ENCODE measurements at regions not wholly inside any gene's neighbourhood (a gene's known extent, or its start where the extent isn't known, plus 50 kb on each side); places are given as distances from the start of the nearest gene placed in this dataset.

GRCh38 chr15:79373113-79373512, 59.0 kb upstream of the MINAR1 start:
- CTCF ChIA-PET (ENCODE audit: partially characterized antibody) = interaction anchor here (1.6 kb wide), 1 partner anchor 9 kb away, joined by 6 read pairs; no protein-coding TSS in a partner anchor
- H3K4me3 ChIP-seq (ENCODE audit: low read length in 2 of 2) = no peak overlapping the region

GRCh38 chr15:79373728-79374127, 58.4 kb upstream of the MINAR1 start:
- Histone ChIP-seq H3K9me3 (ENCODE audit: control insufficient read depth in 1 of 2, low read length in 2 of 2) (no peaks in the 10 kb centered on the region), H3K27ac (ENCODE audit: low read depth, low read length) (no peak overlapping the region), H3K4me3 (ENCODE audit: low read length in 2 of 2) (no peak overlapping the region), H3K27me3 (ENCODE audit: insufficient read depth, low read length) (no peaks in the 10 kb centered on the region), H3K4me1 (ENCODE audit: insufficient read depth, low read length) (no peaks in the 10 kb centered on the region), H3K36me3 (ENCODE audit: insufficient read depth, low read length) (no peaks in the 10 kb centered on the region)
- Mint-ChIP-seq H3K36me3 (no peaks in the 10 kb centered on the region), H3K27me3 (no peaks in the 10 kb centered on the region), H3K9me3 (no peaks in the 10 kb centered on the region), H3K4me3 (no peak overlapping the region), H3K27ac (no peak overlapping the region), H3K4me1 (no peaks in the 10 kb centered on the region)
- CTCF ChIA-PET (ENCODE audit: partially characterized antibody) = interaction anchor here (1.6 kb wide), 1 partner anchor 8 kb away, joined by 6 read pairs; no protein-coding TSS in a partner anchor
- DNase-seq = no peak
- intact Hi-C loops (cut with micrococcal nuclease) = no loop called here
- POLR2A ChIA-PET (ENCODE audit: partially characterized antibody) = no interaction called here

More at GRCh38 chr15:79373113-79373512, 59.0 kb upstream of the MINAR1 start:
- Mint-ChIP-seq H3K4me3 (no peak overlapping the region), H3K4me1 (no peaks in the 10 kb centered on the region), H3K27me3 (no peaks in the 10 kb centered on the region), H3K9me3 (no peaks in the 10 kb centered on the region), H3K27ac (no peak overlapping the region), H3K36me3 (no peaks in the 10 kb centered on the region)
- Histone ChIP-seq H3K4me1 (ENCODE audit: insufficient read depth, low read length) (no peaks in the 10 kb centered on the region), H3K36me3 (ENCODE audit: insufficient read depth, low read length) (no peaks in the 10 kb centered on the region), H3K9me3 (ENCODE audit: control insufficient read depth in 1 of 2, low read length in 2 of 2) (no peaks in the 10 kb centered on the region), H3K27ac (ENCODE audit: low read depth, low read length) (no peak overlapping the region), H3K27me3 (ENCODE audit: insufficient read depth, low read length) (no peaks in the 10 kb centered on the region)
- DNase-seq = no peak
- POLR2A ChIA-PET (ENCODE audit: partially characterized antibody) = no interaction called here
- intact Hi-C loops (cut with micrococcal nuclease) = no loop called here

DNA sequence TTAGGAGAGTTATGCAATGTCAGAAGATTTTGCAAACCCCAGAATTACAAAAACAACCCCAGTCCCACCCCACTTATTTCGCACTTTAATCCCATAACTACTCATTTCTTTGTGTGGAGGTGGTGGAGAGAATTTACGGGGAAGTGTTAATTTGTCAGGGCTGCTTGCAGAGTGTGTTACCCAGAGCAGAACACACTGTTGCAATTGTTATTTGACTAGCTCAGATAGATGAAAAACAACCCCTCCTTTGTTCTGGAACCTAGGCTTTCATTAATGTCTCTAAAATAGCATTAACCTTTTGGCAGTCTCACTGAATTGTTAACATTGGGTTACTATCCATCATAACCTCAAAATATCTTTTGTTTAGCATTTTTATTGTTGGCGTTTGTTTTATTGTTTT, 55.8 kb upstream of the MINAR1 start:
- peaks cover 0 to 4% (median 2%) of the 10 kb centered on the region in 4 donors for H3K4me1 Mint-ChIP-seq
- no peak overlapping the region for H3K4me3 Mint-ChIP-seq
- Histone ChIP-seq H3K9me3 (ENCODE audit: control insufficient read depth in 1 of 2, low read length in 2 of 2) (no peaks in the 10 kb centered on the region), H3K4me1 (ENCODE audit: insufficient read depth, low read length) (no peaks in the 10 kb centered on the region), H3K36me3 (ENCODE audit: insufficient read depth, low read length) (no peaks in the 10 kb centered on the region), H3K27ac (ENCODE audit: low read depth, low read length) (no peak overlapping the region), H3K27me3 (ENCODE audit: insufficient read depth, low read length) (no peaks in the 10 kb centered on the region), H3K4me3 (ENCODE audit: low read length in 2 of 2) (no peak overlapping the region)
- ChIA-PET POLR2A (ENCODE audit: partially characterized antibody) (no interaction called here), CTCF (ENCODE audit: partially characterized antibody) (no interaction called here)
- no peaks in the 10 kb centered on the region for H3K27me3 Mint-ChIP-seq
- DNase-seq = no peak
- no peaks in the 10 kb centered on the region for H3K36me3 Mint-ChIP-seq
- no peak overlapping the region for H3K27ac Mint-ChIP-seq
- intact Hi-C loops (cut with micrococcal nuclease) = no loop called here
- H3K9me3 Mint-ChIP-seq = no peaks in the 10 kb centered on the region

GRCh38 chr15:79378394-79379109, 53.6 kb upstream of the MINAR1 start:
- H3K36me3 Mint-ChIP-seq = peaks cover 0 to 5% of the 10 kb centered on the region in 2 donors
- intact Hi-C loops (cut with micrococcal nuclease) = no loop called here
- no peak overlapping the region for H3K4me3 ChIP-seq (ENCODE audit: low read length in 2 of 2)
- DNase-seq = no peak
- POLR2A ChIA-PET (ENCODE audit: partially characterized antibody) = no interaction called here
- H3K9me3 ChIP-seq (ENCODE audit: control insufficient read depth in 1 of 2, low read length in 2 of 2) = no peaks in the 10 kb centered on the region
- H3K27me3 ChIP-seq (ENCODE audit: insufficient read depth, low read length) = no peaks in the 10 kb centered on the region
- no peak overlapping the region for H3K27ac ChIP-seq (ENCODE audit: low read depth, low read length)
- H3K27ac Mint-ChIP-seq = no peak overlapping the region
- no peaks in the 10 kb centered on the region for H3K36me3 ChIP-seq (ENCODE audit: insufficient read depth, low read length)
- H3K4me3 Mint-ChIP-seq = no peak overlapping the region
- no peaks in the 10 kb centered on the region for H3K9me3 Mint-ChIP-seq
- peaks cover 0 to 4% (median 2%) of the 10 kb centered on the region in 4 donors for H3K4me1 Mint-ChIP-seq
- no peaks in the 10 kb centered on the region for H3K27me3 Mint-ChIP-seq
- H3K4me1 ChIP-seq (ENCODE audit: insufficient read depth, low read length) = no peaks in the 10 kb centered on the region
- CTCF ChIA-PET (ENCODE audit: partially characterized antibody) = interaction anchor here (0.9 to 6.2 kb wide), 8 partner anchors 8 to 794 kb away, joined by 3 to 67 read pairs (median 4); no protein-coding TSS in a partner anchor

DNA sequence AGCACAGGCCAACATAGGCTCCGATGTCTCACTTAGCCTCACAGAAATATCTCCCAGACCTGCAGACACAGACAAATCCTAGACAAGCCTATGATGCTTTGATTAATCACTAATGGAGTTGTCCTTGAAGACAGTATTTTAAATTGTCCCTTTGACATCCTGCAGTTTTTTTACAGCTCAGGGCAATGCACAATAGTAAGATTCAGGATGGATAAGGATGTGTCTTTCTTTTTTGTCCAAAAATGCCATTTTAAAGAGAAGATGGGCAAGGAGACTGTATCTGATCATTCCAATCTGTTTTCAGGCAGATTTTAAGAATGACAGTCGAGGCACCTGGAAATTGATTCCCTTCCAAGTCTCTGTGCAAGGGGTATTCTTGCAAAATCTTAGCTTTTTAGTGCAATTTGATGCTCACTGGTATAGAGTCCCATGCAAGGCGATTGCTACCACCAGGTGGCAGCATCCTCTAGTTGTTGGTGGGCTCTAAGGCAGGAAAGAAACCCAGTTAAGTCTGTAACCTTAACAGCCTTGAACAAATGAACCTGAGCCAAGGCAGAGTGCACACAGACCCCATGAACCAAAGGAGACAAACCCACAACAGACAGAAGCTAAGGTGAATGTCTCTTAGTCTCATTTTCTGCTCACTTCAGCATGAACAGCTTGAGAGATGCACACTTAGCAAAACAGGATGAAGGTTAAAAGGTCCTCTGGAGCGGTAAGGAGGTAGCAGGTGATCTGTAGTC, 51.2 kb upstream of the MINAR1 start:
- DNase-seq = peak; percentile 47 to 65 (median 59)
- H3K27ac ChIP-seq (ENCODE audit: low read depth, low read length) = no peak overlapping the region
- Mint-ChIP-seq H3K9me3 (no peaks in the 10 kb centered on the region), H3K27me3 (no peaks in the 10 kb centered on the region), H3K27ac (no peak overlapping the region), H3K4me3 (no peak overlapping the region), H3K36me3 (peaks cover 0 to 6% of the 10 kb centered on the region in 2 donors), H3K4me1 (peaks cover 0 to 4% (median 2%) of the 10 kb centered on the region in 4 donors)
- ChIA-PET CTCF (ENCODE audit: partially characterized antibody) (interaction anchor here (0.7 to 6.2 kb wide), 30 partner anchors 8 to 1589 kb away, joined by 3 to 67 read pairs (median 4); partner anchors contain the start of genes TMED3 and ZFAND6), POLR2A (ENCODE audit: partially characterized antibody) (interaction anchor here (0.8 kb wide), 1 partner anchor 679 kb away, joined by 3 read pairs; no protein-coding TSS in a partner anchor)
- H3K4me3 ChIP-seq (ENCODE audit: low read length in 2 of 2) = no peak overlapping the region
- no peaks in the 10 kb centered on the region for H3K4me1 ChIP-seq (ENCODE audit: insufficient read depth, low read length)
- H3K9me3 ChIP-seq (ENCODE audit: control insufficient read depth in 1 of 2, low read length in 2 of 2) = no peaks in the 10 kb centered on the region
- no peaks in the 10 kb centered on the region for H3K27me3 ChIP-seq (ENCODE audit: insufficient read depth, low read length)
- intact Hi-C loops (cut with micrococcal nuclease) = loop anchor here (1.0 kb wide), 1 partner anchor 472 kb away; no protein-coding TSS in a partner anchor
- no peaks in the 10 kb centered on the region for H3K36me3 ChIP-seq (ENCODE audit: insufficient read depth, low read length)

DNA sequence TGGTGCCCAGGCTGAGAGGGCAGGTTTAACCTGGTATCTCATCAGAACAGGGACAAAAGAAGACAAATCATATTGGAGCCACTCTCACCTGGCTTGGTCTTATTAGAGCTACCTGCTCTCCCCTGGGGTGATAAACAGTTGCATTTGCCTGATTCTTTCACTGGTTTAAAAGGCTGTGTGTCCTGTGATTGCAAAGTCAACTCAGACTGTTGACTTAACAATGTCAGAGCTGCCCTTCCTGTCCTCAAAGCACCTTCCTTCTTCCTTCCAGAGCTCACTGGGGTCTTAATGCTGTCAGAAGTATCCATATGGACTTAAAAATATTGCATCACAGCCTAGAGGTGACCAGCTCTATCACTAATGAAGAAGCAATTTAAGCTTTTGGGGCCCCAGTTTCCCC, 50.5 kb upstream of the MINAR1 start:
- Histone ChIP-seq H3K4me1 (ENCODE audit: insufficient read depth, low read length) (no peaks in the 10 kb centered on the region), H3K4me3 (ENCODE audit: low read length in 2 of 2) (no peak overlapping the region), H3K36me3 (ENCODE audit: insufficient read depth, low read length) (no peaks in the 10 kb centered on the region), H3K27ac (ENCODE audit: low read depth, low read length) (no peak overlapping the region), H3K27me3 (ENCODE audit: insufficient read depth, low read length) (no peaks in the 10 kb centered on the region), H3K9me3 (ENCODE audit: control insufficient read depth in 1 of 2, low read length in 2 of 2) (no peaks in the 10 kb centered on the region)
- DNase-seq = no peak
- intact Hi-C loops (cut with micrococcal nuclease) = loop anchor here (1.0 kb wide), 1 partner anchor 472 kb away; no protein-coding TSS in a partner anchor
- Mint-ChIP-seq H3K4me1 (peaks cover 0 to 4% (median 2%) of the 10 kb centered on the region in 4 donors), H3K9me3 (no peaks in the 10 kb centered on the region), H3K4me3 (no peak overlapping the region), H3K27ac (peak overlapping the region in 1 of 7 donors; percentile 6), H3K27me3 (no peaks in the 10 kb centered on the region), H3K36me3 (peaks cover 0 to 6% of the 10 kb centered on the region in 2 donors)
- ChIA-PET POLR2A (ENCODE audit: partially characterized antibody) (interaction anchor here (0.8 kb wide), 1 partner anchor 678 kb away, joined by 3 read pairs; no protein-coding TSS in a partner anchor), CTCF (ENCODE audit: partially characterized antibody) (interaction anchor here (0.7 to 6.2 kb wide), 33 partner anchors 8 to 1589 kb away, joined by 3 to 67 read pairs (median 4); partner anchors contain the start of gene TMED3)

Measured in CD4-positive, alpha-beta memory T cell (primary cell).